Sigmoid colon (tissue), 6 donors: ENCODE measurements at regions not wholly inside any gene's neighbourhood (a gene's known extent, or its start where the extent isn't known, plus 50 kb on each side); places are given as distances from the start of the nearest gene placed in this dataset.
"Not testable (repeated sequence)": the region's sequence is repeated elsewhere in the genome, so short reads cannot be mapped to it uniquely, and the experiment has no call there.

Source experiments
- DNase-seq: peaks from one replicate; pipeline ENCODE4 v3.0.0-alpha.2; 2019
- H3K27ac ChIP-seq, 4 donors: fragments of 200-600 bp; sonication (generic); one replicate each; pipeline ENCODE4 v1.5.1; 2016 to 2019; ENCODE audit warnings: mild to moderate bottlenecking in 1 of 4
- H3K27me3 ChIP-seq, 3 donors: fragments of 200-600 bp; sonication (generic); one replicate each; pipeline ENCODE4 v1.5.1; 2019; ENCODE audit warnings: mild to moderate bottlenecking in 1 of 3
- H3K36me3 ChIP-seq, 4 donors: fragments of 200-600 bp; sonication (generic); one replicate each; pipeline ENCODE4 v1.5.1; 2016 to 2019
- H3K4me1 ChIP-seq, 4 donors: fragments of 200-600 bp; sonication (generic); one replicate each; pipeline ENCODE4 v1.5.1; 2017 to 2019
- H3K4me3 ChIP-seq, 4 donors: fragments of 200-600 bp; sonication (generic); one replicate each; pipeline ENCODE4 v1.5.1; 2017 to 2019; ENCODE audit warnings: mild to moderate bottlenecking in 2 of 4, moderate library complexity in 1 of 4
- H3K9me3 ChIP-seq, 4 donors: fragments of 200-600 bp in 3 of 4; sonication (generic) in 3 of 4; one replicate each; pipeline versions ENCODE4 v1.5.1 to v1.6.1; 2013 to 2019
- CTCF ChIP-seq, 4 experiments: fragments of 450-650 bp in 3 of 4; fragments of 200-600 bp in 1 of 4; IDR thresholded peaks; one replicate each; pipeline ENCODE4 v1.5.1; 2016 to 2019; ENCODE audit warnings: antibody characterized with exemption in 4 of 4, mild to moderate bottlenecking in 3 of 4, moderate library complexity in 2 of 4
- EP300 ChIP-seq, 4 donors: sonication (generic); formaldehyde crosslinking; IDR thresholded peaks; one replicate each; pipeline ENCODE4 v1.6.1; 2017; ENCODE audit warnings: antibody characterized with exemption in 4 of 4
- POLR2A ChIP-seq, 2 donors: fragments of 450-650 bp; IDR thresholded peaks; one replicate each; pipeline ENCODE4 v1.6.1; 2016; ENCODE audit warnings: antibody characterized with exemption in 2 of 2, mild to moderate bottlenecking in 2 of 2, moderate library complexity in 2 of 2
- POLR2AphosphoS5 ChIP-seq, 4 donors: sonication (generic); formaldehyde crosslinking; IDR thresholded peaks; one replicate each; pipeline ENCODE4 v1.6.1; 2017; ENCODE audit warnings: antibody characterized with exemption in 4 of 4
- WGBS, 2 donors: extraction: QIAGEN DNeasy Blood & Tissue Kit; methylation state at CpG; one replicate each; pipeline ENCODE4 v1.1.7; 2013; 5-methylcytosine and 5-hydroxymethylcytosine counted together
- intact Hi-C: fragments of 100-400 bp; cut with DNase I; formaldehyde crosslinking; loops from one replicate; pipeline ENCODE4 v1.15.1; 2023
- donor health status: healthy with polysubstance abuse.
- donor health status: healthy.

DNA sequence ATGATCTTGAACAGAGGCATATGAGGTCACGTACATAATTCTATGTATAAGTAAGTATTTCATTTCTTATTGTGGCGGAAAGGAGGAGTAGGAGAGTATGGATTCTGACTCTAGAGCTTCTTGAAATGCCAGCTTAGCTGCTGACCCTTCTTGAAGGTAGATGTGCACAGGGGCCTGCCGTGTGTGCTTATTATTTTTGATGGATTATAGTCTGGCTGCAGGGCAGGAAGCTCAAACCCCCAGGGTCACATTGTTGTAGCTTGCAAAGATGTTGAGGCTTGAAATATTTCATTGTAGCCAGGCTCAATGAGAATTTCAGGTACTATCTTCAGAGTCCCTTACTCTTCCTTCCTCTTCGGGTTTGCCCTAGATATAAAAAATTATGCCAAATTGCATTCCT, 418.8 kb downstream of the OLFM4 start:
- 77 to 88% methylated on average over 4 of the region's 4 CpGs for WGBS, 2 donors
- no peak for DNase-seq
- Histone ChIP-seq H3K4me3 (no peak overlapping the region), H3K27me3 (no peaks in the 10 kb centered on the region), H3K4me1 (peaks cover 0 to 20% (median 12%) of the 10 kb centered on the region in 4 donors), H3K36me3 (no peaks in the 10 kb centered on the region), H3K9me3 (peaks cover 0 to 5% (median 0%) of the 10 kb centered on the region in 4 donors), H3K27ac (no peak overlapping the region)
- intact Hi-C loops, result no loop called here
- no peak for TF ChIP-seq EP300 (IDR thresholded peaks at IDR 0.05)
- TF ChIP-seq POLR2A (IDR thresholded peaks at IDR 0.05), result no peak
- no peak for TF ChIP-seq POLR2AphosphoS5 (IDR thresholded peaks at IDR 0.05)
- no peak for TF ChIP-seq CTCF (IDR thresholded peaks at IDR 0.05)

- no peaks in the 10 kb centered on the region for H3K27me3 ChIP-seq
- peaks cover 0 to 20% (median 12%) of the 10 kb centered on the region in 4 donors for H3K4me1 ChIP-seq
- no peaks in the 10 kb centered on the region for H3K36me3 ChIP-seq
- no peak for DNase-seq
- H3K4me3 ChIP-seq, result no peak overlapping the region
- 61 to 76% methylated on average over 5 of the region's 5 CpGs for WGBS, 2 donors
- intact Hi-C loops, result no loop called here
- TF ChIP-seq EP300 (IDR thresholded peaks at IDR 0.05) (no peak), POLR2AphosphoS5 (IDR thresholded peaks at IDR 0.05) (no peak), POLR2A (IDR thresholded peaks at IDR 0.05) (no peak), CTCF (IDR thresholded peaks at IDR 0.05) (no peak)
- H3K9me3 ChIP-seq, result peaks cover 0 to 5% (median 0%) of the 10 kb centered on the region in 4 donors
- no peak overlapping the region for H3K27ac ChIP-seq
Measured at GRCh38 chr13:53447863-53448262, 419.2 kb downstream of the OLFM4 start.

DNA sequence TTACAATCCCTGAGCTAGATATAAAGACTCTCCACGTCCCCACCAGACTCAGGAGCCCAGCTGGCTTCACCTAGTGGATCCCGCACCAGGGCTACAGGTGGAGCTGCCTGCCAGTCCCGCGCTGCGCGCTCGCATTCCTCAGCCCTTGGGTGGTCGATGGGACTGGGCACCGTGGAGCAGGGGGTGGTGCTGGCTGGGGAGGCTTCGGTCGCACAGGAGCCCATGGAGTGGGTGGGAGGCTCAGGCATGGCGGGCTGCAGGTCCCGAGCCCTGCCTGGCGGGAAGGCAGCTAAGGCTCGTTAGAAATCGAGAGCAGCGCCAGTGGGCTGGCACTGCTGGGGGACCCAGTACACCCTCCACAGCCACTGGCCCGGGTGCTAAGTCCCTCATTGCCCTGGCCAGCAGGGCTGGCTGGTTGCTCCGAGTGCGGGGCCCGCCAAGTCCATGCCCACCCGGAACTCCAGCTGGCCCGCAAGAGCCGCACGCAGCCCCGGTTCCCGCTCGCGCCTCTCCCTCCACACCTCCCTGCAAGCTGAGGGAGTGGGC, 423.7 kb downstream of the OLFM4 start:
- H3K36me3 ChIP-seq, H3K4me3 ChIP-seq, intact Hi-C loops, H3K27me3 ChIP-seq, H3K4me1 ChIP-seq, H3K27ac ChIP-seq, DNase-seq, H3K9me3 ChIP-seq: not testable (repeated sequence)
- 91 to 94% methylated on average over 28 to 29 of the region's 29 CpGs for WGBS, 2 donors

DNA sequence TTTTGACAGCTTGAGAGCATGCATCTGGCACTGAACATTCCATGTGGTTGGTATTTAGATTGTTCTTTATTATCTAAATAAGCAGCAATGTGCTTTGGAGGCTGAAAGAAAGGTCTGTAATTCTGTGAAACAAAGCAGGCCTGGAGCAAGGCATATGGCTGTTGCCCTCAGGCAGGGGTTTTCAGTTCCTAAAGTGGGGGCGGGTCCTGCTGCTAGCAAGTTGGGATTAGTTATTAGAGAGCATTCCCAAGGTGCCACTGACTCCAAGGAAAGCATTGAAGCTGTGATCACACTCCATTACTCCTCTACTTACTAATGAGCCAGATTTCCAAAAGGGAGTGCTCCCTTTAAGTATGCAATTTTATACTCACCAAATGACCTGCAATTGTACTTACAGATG, 432.2 kb downstream of the OLFM4 start:
- Histone ChIP-seq H3K4me1 (peaks cover 0 to 11% (median 4%) of the 10 kb centered on the region in 4 donors), H3K4me3 (no peak overlapping the region), H3K27me3 (no peaks in the 10 kb centered on the region), H3K27ac (peak overlapping the region in 3 of 4 donors; percentile 21 to 43 (median 29)), H3K9me3 (no peaks in the 10 kb centered on the region), H3K36me3 (no peaks in the 10 kb centered on the region)
- intact Hi-C loops, result no loop called here
- no peak for DNase-seq
- TF ChIP-seq POLR2AphosphoS5 (IDR thresholded peaks at IDR 0.05) (no peak), CTCF (IDR thresholded peaks at IDR 0.05) (no peak), POLR2A (IDR thresholded peaks at IDR 0.05) (no peak), EP300 (IDR thresholded peaks at IDR 0.05) (no peak)
- WGBS, 2 donors, result 56 to 78% methylated on average over 1 of the region's 1 CpG

DNA sequence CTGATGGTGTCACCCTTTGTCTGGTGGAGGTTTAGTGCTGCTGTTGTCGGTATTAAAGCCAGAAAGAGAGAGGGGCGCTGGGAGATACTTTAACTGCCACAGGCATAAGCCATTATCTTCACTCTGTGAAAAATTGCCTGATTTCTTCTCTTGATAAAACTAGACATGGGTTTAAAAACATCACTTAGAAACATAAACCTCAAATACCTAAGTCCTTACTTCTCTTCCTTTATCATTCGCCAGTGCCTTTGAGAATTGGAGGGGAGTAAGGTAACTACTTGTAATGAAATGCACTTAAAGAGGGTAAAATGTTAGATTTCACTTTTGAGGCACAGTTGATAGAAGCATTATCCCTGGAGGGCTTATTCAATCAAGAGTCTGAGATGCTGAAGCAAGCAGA, 434.5 kb downstream of the OLFM4 start:
- H3K4me3 ChIP-seq, result no peak overlapping the region
- intact Hi-C loops, result no loop called here
- H3K36me3 ChIP-seq, result no peaks in the 10 kb centered on the region
- DNase-seq, result no peak
- peaks cover 0 to 11% (median 4%) of the 10 kb centered on the region in 4 donors for H3K4me1 ChIP-seq
- no peaks in the 10 kb centered on the region for H3K9me3 ChIP-seq
- H3K27ac ChIP-seq, result no peak overlapping the region
- TF ChIP-seq CTCF (IDR thresholded peaks at IDR 0.05) (no peak), EP300 (IDR thresholded peaks at IDR 0.05) (no peak), POLR2AphosphoS5 (IDR thresholded peaks at IDR 0.05) (no peak), POLR2A (IDR thresholded peaks at IDR 0.05) (no peak)
- WGBS, 2 donors, result 85% methylated on average over 3 of the region's 3 CpGs
- H3K27me3 ChIP-seq, result no peaks in the 10 kb centered on the region
